ENCODE measurements at regions not wholly inside any gene's neighbourhood (a gene's known extent, or its start where the extent isn't known, plus 50 kb on each side); places are given as distances from the start of the nearest gene placed in this dataset.
"Not testable (repeated sequence)": the region's sequence is repeated elsewhere in the genome, so short reads cannot be mapped to it uniquely, and the experiment has no call there.

GRCh38 chrX:117607561-117607960 lies 509.0 kb downstream of the KLHL13 start:
- no peak for DNase-seq (ENCODE audit: low spot score in 2 of 2)
- no peak overlapping the region for H3K4me3 ChIP-seq (ENCODE audit: low read depth, poor library complexity, severe bottlenecking)
- TF ChIP-seq POLR2A (IDR thresholded peaks at IDR 0.05), result no peak
- no peak for TF ChIP-seq CTCF (IDR thresholded peaks at IDR 0.05)
- intact Hi-C loops (cut with DNase I; ENCODE audit: low total_unique reads), result loop anchor here (10.0 kb wide), 1 partner anchor 293 kb away; no protein-coding TSS in a partner anchor

- not testable (repeated sequence) for H3K4me3 ChIP-seq (ENCODE audit: low read depth, poor library complexity, severe bottlenecking); DNase-seq (ENCODE audit: low spot score in 2 of 2)
- intact Hi-C loops (cut with DNase I; ENCODE audit: low total_unique reads), result loop anchor here (10.0 kb wide), 1 partner anchor 291 kb away; no protein-coding TSS in a partner anchor
These were observed 510.5 kb downstream of the KLHL13 start for GRCh38 chrX:117606101-117606500.

- TF ChIP-seq POLR2A (IDR thresholded peaks at IDR 0.05), result no peak
- TF ChIP-seq CTCF (IDR thresholded peaks at IDR 0.05), result no peak
- H3K4me3 ChIP-seq (ENCODE audit: low read depth, poor library complexity, severe bottlenecking), result no peak overlapping the region
- DNase-seq (ENCODE audit: low spot score in 2 of 2), result no peak
- intact Hi-C loops (cut with DNase I; ENCODE audit: low total_unique reads), result no loop called here
These were observed 546.5 kb downstream of the KLHL13 start for GRCh38 chrX:117570160-117570559.

GRCh38 chrX:117568238-117568637 lies 548.4 kb downstream of the KLHL13 start:
- TF ChIP-seq POLR2A (IDR thresholded peaks at IDR 0.05), result no peak
- no peak for TF ChIP-seq CTCF (IDR thresholded peaks at IDR 0.05)
- no peak for DNase-seq (ENCODE audit: low spot score in 2 of 2)
- H3K4me3 ChIP-seq (ENCODE audit: low read depth, poor library complexity, severe bottlenecking), result no peak overlapping the region
- intact Hi-C loops (cut with DNase I; ENCODE audit: low total_unique reads), result no loop called here
- WGBS, 2 donors, result 38 to 56% methylated on average over 3 of the region's 3 CpGs

- no peak overlapping the region for H3K4me3 ChIP-seq (ENCODE audit: low read depth, poor library complexity, severe bottlenecking)
- TF ChIP-seq CTCF (IDR thresholded peaks at IDR 0.05) (no peak), POLR2A (IDR thresholded peaks at IDR 0.05) (no peak)
- no peak for DNase-seq (ENCODE audit: low spot score in 2 of 2)
- 31 to 43% methylated on average over 3 of the region's 3 CpGs for WGBS, 2 donors
- intact Hi-C loops (cut with DNase I; ENCODE audit: low total_unique reads), result no loop called here
These were observed 572.7 kb downstream of the KLHL13 start for GRCh38 chrX:117543885-117544284.

GRCh38 chrX:117539090-117539418 lies 577.6 kb downstream of the KLHL13 start:
- DNase-seq (ENCODE audit: low spot score in 2 of 2), result no peak
- WGBS, 2 donors, result 43 to 74% methylated on average over 1 of the region's 1 CpG
- H3K4me3 ChIP-seq (ENCODE audit: low read depth, poor library complexity, severe bottlenecking), result no peak overlapping the region
- intact Hi-C loops (cut with DNase I; ENCODE audit: low total_unique reads), result no loop called here
- TF ChIP-seq POLR2A (IDR thresholded peaks at IDR 0.05) (no peak), CTCF (IDR thresholded peaks at IDR 0.05) (no peak)
